ENCODE measurements at regions not wholly inside any gene's neighbourhood (a gene's known extent, or its start where the extent isn't known, plus 50 kb on each side); places are given as distances from the start of the nearest gene placed in this dataset.

GRCh38 chr18:52131845-52132244 lies 208.2 kb upstream of the DCC start:
- Mint-ChIP-seq H3K4me3 (no peak overlapping the region), H3K27me3 (ENCODE audit: low read depth) (no peaks in the 10 kb centered on the region), H3K36me3 (ENCODE audit: low read depth) (no peaks in the 10 kb centered on the region), H3K9me3 (peaks cover 10% of the 10 kb centered on the region), H3K27ac (no peak overlapping the region), H3K4me1 (no peaks in the 10 kb centered on the region)
- no peak for TF ChIP-seq CTCF (IDR thresholded peaks at IDR 0.05; ENCODE audit: unreplicated experiment in 3 of 3)

DNA sequence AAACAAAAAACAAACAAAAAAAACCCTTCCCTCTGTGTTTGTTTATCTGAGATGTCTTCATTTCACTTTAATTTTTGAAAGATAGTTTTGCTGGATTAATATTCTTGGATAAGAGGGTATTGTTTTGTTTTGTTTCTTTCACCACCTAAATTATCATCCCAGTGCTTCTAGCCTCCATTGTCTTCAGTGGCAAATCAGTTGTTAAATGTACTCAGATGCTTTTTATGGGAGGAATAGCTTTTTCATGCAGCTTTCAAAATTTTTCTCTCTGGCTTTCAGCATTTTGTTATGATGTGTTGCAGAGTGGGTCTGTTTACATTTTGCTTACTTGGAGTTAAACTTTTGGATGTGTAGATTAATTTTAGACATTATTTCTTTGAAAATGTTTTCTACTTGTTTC lies 203.5 kb upstream of the DCC start:
- H3K4me3 Mint-ChIP-seq, result no peak overlapping the region

DNA sequence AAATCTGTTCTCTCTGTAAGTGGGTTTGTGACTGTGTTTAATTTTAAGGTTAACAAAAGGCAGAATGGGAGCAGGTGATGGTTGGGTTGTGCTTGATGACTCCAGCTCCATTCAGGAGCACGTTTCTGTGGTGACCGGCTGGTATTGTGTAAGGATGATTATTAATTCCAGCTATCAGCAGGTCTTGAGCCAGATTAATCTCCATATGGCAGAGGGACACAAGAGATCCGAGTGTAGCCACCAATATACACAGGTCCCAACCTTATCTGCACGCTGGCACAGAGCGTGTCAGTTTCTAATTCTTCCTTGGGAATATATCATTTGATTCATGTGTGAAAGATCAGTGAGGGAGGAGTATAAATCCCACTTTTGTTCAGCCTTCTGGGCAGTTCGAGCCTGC lies 199.0 kb upstream of the DCC start:
- Mint-ChIP-seq H3K27ac (no peak overlapping the region), H3K9me3 (peaks cover 19% of the 10 kb centered on the region), H3K36me3 (ENCODE audit: low read depth) (no peaks in the 10 kb centered on the region), H3K4me1 (no peaks in the 10 kb centered on the region), H3K27me3 (ENCODE audit: low read depth) (peaks cover 7% of the 10 kb centered on the region), H3K4me3 (no peak overlapping the region)
- TF ChIP-seq CTCF (IDR thresholded peaks at IDR 0.05; ENCODE audit: unreplicated experiment in 3 of 3), result no peak

More for the DNA sequence above, 203.5 kb upstream of the DCC start:
- Mint-ChIP-seq H3K27ac (no peak overlapping the region), H3K27me3 (ENCODE audit: low read depth) (peaks cover 4% of the 10 kb centered on the region), H3K4me1 (no peaks in the 10 kb centered on the region), H3K9me3 (peaks cover 22% of the 10 kb centered on the region), H3K36me3 (ENCODE audit: low read depth) (no peaks in the 10 kb centered on the region)
- no peak for TF ChIP-seq CTCF (IDR thresholded peaks at IDR 0.05; ENCODE audit: unreplicated experiment in 3 of 3)

- no peak overlapping the region for H3K27ac Mint-ChIP-seq
- H3K9me3 Mint-ChIP-seq, result peaks cover 7% of the 10 kb centered on the region
- no peak for TF ChIP-seq CTCF (IDR thresholded peaks at IDR 0.05; ENCODE audit: unreplicated experiment in 3 of 3)
- H3K27me3 Mint-ChIP-seq (ENCODE audit: low read depth), result no peaks in the 10 kb centered on the region
- H3K4me1 Mint-ChIP-seq, result no peaks in the 10 kb centered on the region
- no peaks in the 10 kb centered on the region for H3K36me3 Mint-ChIP-seq (ENCODE audit: low read depth)
- H3K4me3 Mint-ChIP-seq, result no peak overlapping the region
Observed at GRCh38 chr18:52150050-52150449, 189.9 kb upstream of the DCC start.

GRCh38 chr18:52152036-52152435 lies 188.0 kb upstream of the DCC start:
- Mint-ChIP-seq H3K27ac (no peak overlapping the region), H3K36me3 (ENCODE audit: low read depth) (no peaks in the 10 kb centered on the region), H3K9me3 (peaks cover 7% of the 10 kb centered on the region)

More at GRCh38 chr18:52152036-52152435, 188.0 kb upstream of the DCC start:
- Mint-ChIP-seq H3K4me3 (no peak overlapping the region), H3K4me1 (no peaks in the 10 kb centered on the region), H3K27me3 (ENCODE audit: low read depth) (no peaks in the 10 kb centered on the region)
- TF ChIP-seq CTCF (IDR thresholded peaks at IDR 0.05; ENCODE audit: unreplicated experiment in 3 of 3), result no peak

Measured in nephron (organoid).